MG63 (cell line): ENCODE measurements at regions not wholly inside any gene's neighbourhood (a gene's known extent, or its start where the extent isn't known, plus 50 kb on each side); places are given as distances from the start of the nearest gene placed in this dataset.

Source experiments
- DNase-seq: peaks from one replicate; pipeline ENCODE4 v3.0.0-alpha.2; 2020
- H3K27me3 ChIP-seq: fragments of 250-450 bp; sonication (Bioruptor Pico); 2 replicates; pipeline ENCODE4 v1.5.1; 2020; ENCODE audit warnings: mild to moderate bottlenecking, moderate library complexity
- H3K36me3 ChIP-seq: fragments of 250-450 bp; sonication (Bioruptor Pico); 2 replicates; pipeline ENCODE4 v1.5.1; 2020; ENCODE audit warnings: mild to moderate bottlenecking, moderate library complexity
- H3K4me3 ChIP-seq: fragments of 250-450 bp; sonication (Bioruptor Pico); 2 replicates; pipeline ENCODE4 v1.5.1; 2020; ENCODE audit warnings: mild to moderate bottlenecking, moderate library complexity
- H3K9me3 ChIP-seq: fragments of 250-450 bp; sonication (Bioruptor Pico); 2 replicates; pipeline ENCODE4 v1.5.1; 2020; ENCODE audit warnings: mild to moderate bottlenecking, moderate library complexity

DNA sequence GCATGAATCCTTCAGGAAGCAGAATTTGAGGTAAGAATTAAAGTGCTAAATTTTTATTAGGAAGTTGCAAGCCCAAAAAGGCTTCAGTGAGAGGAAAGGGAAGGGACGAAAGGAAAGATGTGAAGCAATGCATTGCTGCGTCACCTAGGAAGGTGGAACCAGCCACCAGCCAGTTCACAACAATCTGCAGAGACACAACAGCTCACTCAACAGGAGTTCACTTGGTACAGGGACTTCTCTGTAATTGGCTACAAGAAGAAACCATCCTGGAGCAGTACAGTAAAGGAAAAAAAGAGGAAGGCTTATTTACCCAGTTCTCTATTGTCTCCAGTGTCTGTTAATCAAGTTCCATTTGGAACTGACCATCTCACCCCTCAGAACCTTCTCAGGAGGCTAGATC, 157.6 kb downstream of the HNRNPD start:
- DNase-seq, result no peak
- H3K4me3 ChIP-seq, result no peak overlapping the region
- H3K9me3 ChIP-seq, result no peaks in the 10 kb centered on the region
- no peaks in the 10 kb centered on the region for H3K36me3 ChIP-seq
- no peaks in the 10 kb centered on the region for H3K27me3 ChIP-seq

DNA sequence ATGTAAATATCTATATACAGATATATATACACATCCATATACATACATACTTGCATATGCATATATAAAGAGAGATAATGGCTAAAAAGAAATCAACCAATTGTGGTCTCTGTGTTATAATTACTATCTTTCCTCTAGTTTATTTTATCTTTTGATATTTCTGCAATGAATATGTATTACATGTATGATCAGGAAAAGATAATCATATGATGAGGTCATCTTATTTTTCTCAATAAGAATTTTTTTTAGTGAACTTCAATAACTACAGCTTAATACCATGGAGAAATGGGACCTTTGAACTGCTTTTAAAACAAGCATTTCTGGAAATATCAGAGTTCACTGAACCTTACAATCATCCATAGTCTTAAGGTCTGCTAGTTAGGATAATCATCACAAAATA, 158.0 kb downstream of the HNRNPD start:
- DNase-seq, result no peak
- no peak overlapping the region for H3K4me3 ChIP-seq
- no peaks in the 10 kb centered on the region for H3K36me3 ChIP-seq
- no peaks in the 10 kb centered on the region for H3K27me3 ChIP-seq
- no peaks in the 10 kb centered on the region for H3K9me3 ChIP-seq

DNA sequence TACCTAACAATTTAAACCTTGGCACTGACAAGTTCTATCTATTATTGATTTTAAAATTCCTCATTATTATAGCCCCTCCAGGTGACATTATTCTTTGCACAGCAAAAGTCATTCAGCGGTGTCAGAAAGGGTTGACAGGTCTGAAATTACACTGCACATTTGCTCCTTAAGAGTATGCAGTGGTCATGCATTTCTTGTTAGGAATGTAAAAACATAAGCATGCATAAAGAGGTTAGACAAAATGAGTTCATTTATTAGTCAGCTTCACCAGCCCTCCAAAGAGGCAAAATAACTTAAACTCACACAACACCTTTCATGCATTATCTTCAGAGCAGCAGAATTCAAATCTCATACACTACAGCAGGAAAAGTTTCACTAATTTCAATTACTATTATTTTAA, 158.8 kb downstream of the HNRNPD start:
- no peak overlapping the region for H3K4me3 ChIP-seq
- no peak for DNase-seq
- H3K9me3 ChIP-seq, result no peaks in the 10 kb centered on the region
- no peaks in the 10 kb centered on the region for H3K36me3 ChIP-seq
- no peaks in the 10 kb centered on the region for H3K27me3 ChIP-seq

GRCh38 chr4:82213485-82214417, 160.0 kb downstream of the HNRNPD start:
- no peaks in the 10 kb centered on the region for H3K9me3 ChIP-seq
- H3K4me3 ChIP-seq, result no peak overlapping the region
- DNase-seq, result no peak
- no peaks in the 10 kb centered on the region for H3K36me3 ChIP-seq
- no peaks in the 10 kb centered on the region for H3K27me3 ChIP-seq

DNA sequence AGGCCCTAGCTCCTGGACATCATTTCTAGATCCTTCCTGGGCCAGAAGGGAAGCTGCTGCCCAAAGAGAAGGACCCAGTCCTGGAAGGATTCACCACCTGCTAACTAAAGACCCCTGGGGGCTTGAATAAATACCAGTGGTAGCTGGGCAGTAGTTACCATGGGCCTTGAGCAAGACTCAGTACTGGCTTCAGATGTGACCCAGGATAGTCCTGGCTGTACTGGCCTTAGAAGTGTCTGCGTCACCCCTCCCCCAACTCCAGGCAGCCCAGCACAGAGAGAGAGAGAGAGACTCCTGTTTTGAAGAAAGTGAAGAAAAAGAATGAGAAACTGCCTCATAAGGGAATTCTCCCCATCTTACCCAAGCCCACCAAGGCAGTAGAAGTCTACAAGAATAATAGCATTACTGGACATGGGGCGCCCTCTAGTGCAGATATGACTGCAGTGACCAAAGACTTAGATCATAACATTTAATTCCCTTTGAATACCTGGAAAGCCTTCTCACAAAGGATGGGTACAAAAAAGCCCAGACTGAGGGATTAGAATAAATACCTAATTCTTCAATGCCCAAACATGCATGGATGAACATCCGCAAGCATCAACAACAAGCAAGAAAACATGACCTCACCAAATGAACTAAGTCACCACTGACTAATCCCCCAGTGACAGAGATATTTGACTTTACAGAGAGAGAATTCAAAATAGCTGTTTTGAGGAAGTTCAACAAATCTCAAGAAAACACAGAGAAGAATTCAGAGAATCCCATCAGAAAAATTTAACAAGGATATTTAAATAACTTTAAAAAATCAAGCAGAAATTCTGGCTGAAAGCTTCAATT, 171.8 kb downstream of the HNRNPD start:
- no peaks in the 10 kb centered on the region for H3K36me3 ChIP-seq
- no peaks in the 10 kb centered on the region for H3K9me3 ChIP-seq
- peak; percentile 1 for DNase-seq
- no peaks in the 10 kb centered on the region for H3K27me3 ChIP-seq
- H3K4me3 ChIP-seq, result no peak overlapping the region

DNA sequence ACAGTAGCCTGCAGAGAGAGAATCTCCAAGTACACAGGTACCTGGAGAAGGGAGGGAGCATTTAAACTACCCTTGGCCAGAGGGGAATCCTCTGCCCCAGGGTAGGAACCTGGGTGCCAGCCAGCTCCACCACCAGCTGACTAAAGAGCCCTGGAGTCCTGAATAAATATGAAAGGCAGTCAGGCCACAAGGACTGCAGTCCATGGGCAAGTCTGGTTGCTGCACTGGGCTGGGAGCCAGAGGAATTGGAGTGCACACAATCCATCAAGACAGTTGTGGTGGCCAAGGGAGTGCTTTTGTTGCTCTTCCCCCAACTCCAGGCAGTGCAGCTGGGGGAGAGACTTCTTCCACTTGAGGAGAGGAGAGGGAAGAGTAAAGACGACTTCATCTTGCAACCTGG, 172.5 kb downstream of the HNRNPD start:
- DNase-seq, result no peak
- H3K27me3 ChIP-seq, result no peaks in the 10 kb centered on the region
- no peaks in the 10 kb centered on the region for H3K9me3 ChIP-seq
- no peaks in the 10 kb centered on the region for H3K36me3 ChIP-seq
- no peak overlapping the region for H3K4me3 ChIP-seq

DNA sequence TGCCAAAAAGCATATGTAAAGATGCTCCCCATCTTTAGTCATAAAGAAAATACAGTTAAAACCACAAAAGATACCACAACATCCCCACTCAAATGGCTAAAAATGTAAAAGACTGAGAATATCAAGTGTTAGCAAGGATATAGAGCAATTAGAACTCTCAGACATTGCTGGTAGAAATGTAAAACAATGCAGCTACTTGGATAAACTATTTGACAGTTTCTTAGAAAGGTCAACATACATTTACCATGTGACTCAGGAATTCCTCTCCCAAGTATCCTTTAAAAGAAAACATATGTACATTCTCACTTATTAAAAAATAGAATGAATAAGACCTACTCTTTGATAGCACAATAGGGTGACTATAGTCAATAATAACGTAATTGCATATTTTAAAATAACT, 173.7 kb downstream of the HNRNPD start:
- no peak for DNase-seq
- Histone ChIP-seq H3K36me3 (no peaks in the 10 kb centered on the region), H3K9me3 (no peaks in the 10 kb centered on the region), H3K27me3 (no peaks in the 10 kb centered on the region), H3K4me3 (no peak overlapping the region)

GRCh38 chr4:82194329-82194728, 179.5 kb downstream of the HNRNPD start:
- DNase-seq, result no peak
- no peaks in the 10 kb centered on the region for H3K36me3 ChIP-seq
- no peaks in the 10 kb centered on the region for H3K27me3 ChIP-seq
- no peaks in the 10 kb centered on the region for H3K9me3 ChIP-seq
- H3K4me3 ChIP-seq, result no peak overlapping the region

GRCh38 chr4:82192017-82192673, 181.6 kb downstream of the HNRNPD start:
- no peaks in the 10 kb centered on the region for H3K27me3 ChIP-seq
- DNase-seq, result no peak
- no peaks in the 10 kb centered on the region for H3K9me3 ChIP-seq
- no peak overlapping the region for H3K4me3 ChIP-seq
- no peaks in the 10 kb centered on the region for H3K36me3 ChIP-seq

DNA sequence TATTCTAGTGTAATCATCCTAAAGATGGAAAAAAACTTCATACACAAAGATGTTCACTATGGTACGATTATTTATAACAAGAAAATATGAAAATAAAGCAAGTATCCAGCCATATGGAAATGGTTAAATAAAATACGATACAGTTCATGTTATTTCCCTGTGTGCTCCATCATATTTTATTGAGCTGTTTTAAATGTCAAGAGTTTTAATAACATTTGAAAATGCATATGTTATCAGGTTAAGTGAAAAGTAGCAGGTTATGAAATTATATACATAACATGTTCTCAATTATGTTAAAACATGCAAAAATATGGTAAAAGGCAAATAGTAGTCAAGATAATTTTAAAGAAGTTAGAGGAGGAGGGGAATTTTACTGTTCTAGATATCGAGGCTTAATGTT, 192.0 kb downstream of the HNRNPD start:
- no peaks in the 10 kb centered on the region for H3K27me3 ChIP-seq
- no peak for DNase-seq
- no peak overlapping the region for H3K4me3 ChIP-seq
- no peaks in the 10 kb centered on the region for H3K36me3 ChIP-seq
- no peaks in the 10 kb centered on the region for H3K9me3 ChIP-seq

GRCh38 chr4:82172186-82172585, 201.6 kb downstream of the HNRNPD start:
- DNase-seq, result no peak
- Histone ChIP-seq H3K4me3 (no peak overlapping the region), H3K27me3 (no peaks in the 10 kb centered on the region), H3K9me3 (no peaks in the 10 kb centered on the region), H3K36me3 (no peaks in the 10 kb centered on the region)

DNA sequence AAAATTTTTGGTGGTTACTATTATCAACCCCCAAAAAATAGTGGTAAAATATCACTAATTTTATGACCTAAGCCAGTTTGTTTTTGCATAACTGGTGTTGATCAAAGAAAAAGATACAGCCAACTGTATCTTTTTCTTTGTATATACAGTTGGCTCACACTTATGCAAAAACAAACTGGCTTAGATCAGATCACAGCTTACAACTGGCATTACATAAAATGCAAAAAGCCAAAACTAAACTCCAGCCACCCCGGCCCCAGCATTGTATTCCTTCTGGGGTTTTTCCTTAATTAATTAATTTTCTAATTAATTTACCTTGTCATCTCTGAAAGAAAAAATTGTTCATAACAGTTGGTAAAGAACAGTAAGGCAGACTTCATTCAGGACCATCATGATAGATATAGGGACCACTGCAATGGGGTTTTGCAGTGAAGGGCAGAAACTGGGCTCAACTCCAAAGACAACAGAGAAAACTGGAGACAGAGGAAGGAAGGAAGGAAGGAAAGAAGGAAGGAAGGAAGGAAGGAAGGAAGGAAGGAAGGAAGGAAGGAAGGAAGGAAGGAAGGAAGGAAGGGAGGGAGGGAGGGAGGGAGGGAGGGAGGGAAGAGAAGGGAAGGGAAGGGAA, 202.1 kb downstream of the HNRNPD start:
- DNase-seq, result no peak
- H3K9me3 ChIP-seq, result no peaks in the 10 kb centered on the region

GRCh38 chr4:82149750-82150149, 224.0 kb downstream of the HNRNPD start:
- Histone ChIP-seq H3K36me3 (no peaks in the 10 kb centered on the region), H3K27me3 (no peaks in the 10 kb centered on the region), H3K9me3 (no peaks in the 10 kb centered on the region), H3K4me3 (no peak overlapping the region)
- DNase-seq, result no peak

More for the DNA sequence above, 202.1 kb downstream of the HNRNPD start:
- Histone ChIP-seq H3K27me3 (no peaks in the 10 kb centered on the region), H3K4me3 (no peak overlapping the region), H3K36me3 (no peaks in the 10 kb centered on the region)

GRCh38 chr4:82145850-82146249, 227.9 kb downstream of the HNRNPD start:
- Histone ChIP-seq H3K9me3 (no peaks in the 10 kb centered on the region), H3K27me3 (no peaks in the 10 kb centered on the region), H3K36me3 (no peaks in the 10 kb centered on the region), H3K4me3 (no peak overlapping the region)
- no peak for DNase-seq

DNA sequence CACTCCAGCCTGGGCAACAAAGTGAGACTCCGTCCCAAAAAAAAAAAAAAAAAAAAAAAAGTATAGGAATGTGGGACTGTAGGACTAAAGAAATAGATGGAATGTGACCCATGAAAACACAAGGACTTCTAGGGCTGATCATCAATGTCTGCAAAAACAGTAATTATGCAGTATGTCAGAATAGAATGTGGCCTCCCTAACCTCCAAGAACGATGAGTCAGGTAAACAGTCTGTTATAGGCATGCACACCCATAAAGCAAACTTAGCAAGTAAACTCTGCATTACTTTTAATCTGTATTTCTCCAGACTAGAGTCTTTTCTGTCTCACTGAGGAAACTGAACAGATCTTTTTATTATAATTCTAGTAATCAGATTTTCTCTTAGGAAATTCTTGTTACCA, 233.4 kb downstream of the HNRNPD start:
- H3K36me3 ChIP-seq, result no peaks in the 10 kb centered on the region
- no peak overlapping the region for H3K4me3 ChIP-seq
- no peaks in the 10 kb centered on the region for H3K27me3 ChIP-seq
- DNase-seq, result no peak
- H3K9me3 ChIP-seq, result no peaks in the 10 kb centered on the region

DNA sequence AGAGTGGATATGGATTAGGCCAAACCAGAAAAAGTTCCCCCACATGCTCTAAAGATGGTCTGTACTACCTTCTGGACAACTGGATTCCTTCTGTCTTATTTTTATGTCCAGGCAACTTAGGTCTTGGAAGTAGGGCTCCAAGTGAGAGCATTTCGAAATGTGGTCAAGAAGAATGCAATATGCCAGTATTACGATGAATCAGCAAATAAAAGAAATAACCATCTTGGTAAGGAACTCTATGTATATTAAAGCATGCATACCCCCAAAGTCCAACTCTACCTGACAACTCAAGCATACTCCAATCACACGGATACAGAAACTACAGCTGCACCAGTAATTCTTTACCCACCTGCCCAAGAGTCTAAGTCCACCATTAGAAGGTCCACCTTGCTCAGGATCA, 234.5 kb downstream of the HNRNPD start:
- no peaks in the 10 kb centered on the region for H3K9me3 ChIP-seq
- DNase-seq, result no peak
- no peak overlapping the region for H3K4me3 ChIP-seq
- H3K36me3 ChIP-seq, result no peaks in the 10 kb centered on the region
- H3K27me3 ChIP-seq, result no peaks in the 10 kb centered on the region

- H3K27me3 ChIP-seq, result no peaks in the 10 kb centered on the region
- no peak overlapping the region for H3K4me3 ChIP-seq
- no peaks in the 10 kb centered on the region for H3K9me3 ChIP-seq
- no peak for DNase-seq
- H3K36me3 ChIP-seq, result no peaks in the 10 kb centered on the region
Measured at GRCh38 chr4:82138374-82138773, 235.4 kb downstream of the HNRNPD start.
